Heart right ventricle (tissue), 16 donors: ENCODE measurements at regions not wholly inside any gene's neighbourhood (a gene's known extent, or its start where the extent isn't known, plus 50 kb on each side); places are given as distances from the start of the nearest gene placed in this dataset.
A peak's percentile ranks its signal among the peaks of the same experiment; 100 is the strongest.
"Not testable (repeated sequence)": the region's sequence is repeated elsewhere in the genome, so short reads cannot be mapped to it uniquely, and the experiment has no call there.

Source experiments
- ATAC-seq, 8 donors: fragments of 200-7000 bp; cut with Tn5 transposase; one replicate each; pipeline ENCODE4 v1.9.1; 2020; ENCODE audit warnings: mild to moderate bottlenecking in 8 of 8, moderate library complexity in 8 of 8, moderate number of reproducible peaks in 1 of 8
- DNase-seq, 2 donors: peaks; one replicate each; pipeline ENCODE4 v3.0.0-alpha.2; 2020
- H3K27ac ChIP-seq, 10 donors: fragments of 200-600 bp; sonication (generic) in 2 of 10; one replicate each; pipeline versions ENCODE4 v1.5.0 to v1.8.0; 2020 to 2022; ENCODE audit warnings: mild to moderate bottlenecking in 3 of 10
- H3K27me3 ChIP-seq, 7 donors: fragments of 200-600 bp; one replicate each; pipeline ENCODE4 v1.8.0; 2021 to 2022; ENCODE audit warnings: mild to moderate bottlenecking in 2 of 7
- H3K36me3 ChIP-seq, 9 donors: fragments of 200-600 bp; sonication (generic) in 1 of 9; one replicate each; pipeline versions ENCODE4 v1.5.0 to v1.8.0; 2020 to 2022; ENCODE audit warnings: mild to moderate bottlenecking in 2 of 9
- H3K4me1 ChIP-seq, 9 donors: fragments of 200-600 bp; sonication (generic) in 1 of 9; one replicate each; pipeline versions ENCODE4 v1.5.0 to v1.8.0; 2020 to 2022; ENCODE audit warnings: mild to moderate bottlenecking in 4 of 9
- H3K4me3 ChIP-seq, 10 donors: fragments of 200-600 bp; sonication (generic) in 2 of 10; one replicate each; pipeline versions ENCODE4 v1.5.0 to v1.8.0; 2020 to 2022; ENCODE audit warnings: mild to moderate bottlenecking in 7 of 10, moderate library complexity in 2 of 10
- H3K9me3 ChIP-seq, 11 donors: fragments of 200-600 bp in 10 of 11; sonication (generic) in 2 of 11; one replicate each; pipeline versions ENCODE4 v1.5.0 to v1.8.0; 2013 to 2022; ENCODE audit warnings: mild to moderate bottlenecking in 2 of 11, control low read depth in 1 of 11, moderate library complexity in 1 of 11
- WGBS, 2 donors: extraction: QIAGEN DNeasy Blood & Tissue Kit; methylation state at CpG; one replicate each; pipeline ENCODE4 v1.1.7; 2013; ENCODE audit warnings: inconsistent platforms in 1 of 2; 5-methylcytosine and 5-hydroxymethylcytosine counted together
- intact Hi-C, 10 donors: fragments of 100-400 bp; cut with DNase I; formaldehyde crosslinking; loops; one replicate each; pipeline versions ENCODE4 v1.11.1 to v1.14.2; 2022
- TF ChIP-seq, protein P1 (sequence below), 9 donors: fragments of 200-600 bp; sonication (generic) in 2 of 9; IDR thresholded peaks; one replicate each; pipeline versions ENCODE4 v1.5.0 to v1.8.0; 2021 to 2022; ENCODE audit warnings: antibody characterized with exemption in 9 of 9, mild to moderate bottlenecking in 5 of 9, moderate library complexity in 1 of 9
- donor health status: Arrhythmogenic right ventricular cardiomyopathy.
- donor health status: ischemic (EF 13 %, LVEDD 7.1; RV severe dilation, severe dysfunction).
- donor health status: healthy with polysubstance abuse.
- donor health status: DM: no; HTN: yes; CAD: no.
- donor health status: DM: no; HTN: no; CAD: no.
- donor health status: ischemic (EF 25% LVEDD 6.9; RV normal size, moderate dysfunction).
- donor health status: ischemic (EF 25% LVEDD 5.7; RV mildly dilated, moderate dysfunction).
- donor health status: healthy.
- donor health status: DM: yes; HTN: yes; CAD: no.
- donor health status: Ischemic cardiomyopathy.
- donor health status: ischemic (EF 35%, LVEDD 5.7; RV mildly dilated, moderate dysfunction).
- donor health status: nonischemic (EF 11% LVEDD 7.7; RV severe dilation, severe dysfunction).
- donor health status: DM: yes; HTN: yes; CAD: no.
- donor health status: PGD.
- donor health status: ischemic (EF 29% LVEDD 5.4; RV normal size, mild dysfunction).
- donor health status: nonischemic (EF 23%, LVEDD 6.1; RV moderate dilation, normal function).

- Histone ChIP-seq H3K4me1 (peaks cover 0 to under 1% (median 0%) of the 10 kb centered on the region in 9 donors), H3K9me3 (no peaks in the 10 kb centered on the region), H3K36me3 (no peaks in the 10 kb centered on the region), H3K27me3 (peaks cover 0 to 5% (median 0%) of the 10 kb centered on the region in 7 donors), H3K27ac (no peak overlapping the region), H3K4me3 (no peak overlapping the region)
- no peak for ATAC-seq
- TF ChIP-seq, protein P1, sequence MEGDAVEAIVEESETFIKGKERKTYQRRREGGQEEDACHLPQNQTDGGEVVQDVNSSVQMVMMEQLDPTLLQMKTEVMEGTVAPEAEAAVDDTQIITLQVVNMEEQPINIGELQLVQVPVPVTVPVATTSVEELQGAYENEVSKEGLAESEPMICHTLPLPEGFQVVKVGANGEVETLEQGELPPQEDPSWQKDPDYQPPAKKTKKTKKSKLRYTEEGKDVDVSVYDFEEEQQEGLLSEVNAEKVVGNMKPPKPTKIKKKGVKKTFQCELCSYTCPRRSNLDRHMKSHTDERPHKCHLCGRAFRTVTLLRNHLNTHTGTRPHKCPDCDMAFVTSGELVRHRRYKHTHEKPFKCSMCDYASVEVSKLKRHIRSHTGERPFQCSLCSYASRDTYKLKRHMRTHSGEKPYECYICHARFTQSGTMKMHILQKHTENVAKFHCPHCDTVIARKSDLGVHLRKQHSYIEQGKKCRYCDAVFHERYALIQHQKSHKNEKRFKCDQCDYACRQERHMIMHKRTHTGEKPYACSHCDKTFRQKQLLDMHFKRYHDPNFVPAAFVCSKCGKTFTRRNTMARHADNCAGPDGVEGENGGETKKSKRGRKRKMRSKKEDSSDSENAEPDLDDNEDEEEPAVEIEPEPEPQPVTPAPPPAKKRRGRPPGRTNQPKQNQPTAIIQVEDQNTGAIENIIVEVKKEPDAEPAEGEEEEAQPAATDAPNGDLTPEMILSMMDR (IDR thresholded peaks at IDR 0.05): no peak
- DNase-seq: no peak
- intact Hi-C loops: no loop called here
- WGBS, 2 donors: 78 to 85% methylated on average over 5 of the region's 5 CpGs
Measured at GRCh38 chr20:41701588-41702348, 83.6 kb upstream of the CHD6 start.

DNA sequence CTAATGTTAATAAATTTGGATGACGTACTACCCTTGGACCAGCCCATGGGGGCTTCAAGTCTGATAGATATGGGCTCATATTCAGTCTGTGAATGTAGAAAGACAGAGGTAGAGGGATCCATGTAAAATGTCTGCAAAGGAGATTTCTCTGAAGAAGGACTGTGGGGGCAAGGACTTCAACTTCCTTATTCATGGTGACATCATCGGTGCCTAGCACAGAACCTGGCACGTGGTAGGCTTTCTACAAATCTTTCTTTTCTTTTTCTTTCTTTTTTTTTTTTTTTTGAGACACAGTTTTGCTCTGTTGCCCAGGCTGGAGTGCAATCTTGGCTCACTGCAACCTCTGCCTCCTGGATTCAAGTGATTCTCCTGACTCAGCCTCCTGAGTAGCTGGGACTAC is 81.5 kb upstream of the CHD6 start:
- ATAC-seq, H3K27me3 ChIP-seq, H3K36me3 ChIP-seq, H3K4me3 ChIP-seq, DNase-seq, H3K9me3 ChIP-seq, H3K4me1 ChIP-seq, H3K27ac ChIP-seq: not testable (repeated sequence)
- WGBS, 2 donors: 85 to 94% methylated on average over 3 of the region's 3 CpGs
- intact Hi-C loops: loop anchor here in 3 of 10 donors (10.0 kb wide), 5 partner anchors 175 to 285 kb away; no protein-coding TSS in a partner anchor

- H3K36me3 ChIP-seq: no peaks in the 10 kb centered on the region
- 75 to 78% methylated on average over 6 of the region's 6 CpGs for WGBS, 2 donors
- intact Hi-C loops: loop anchor here in 3 of 10 donors (10.0 kb wide), 5 partner anchors 173 to 283 kb away; no protein-coding TSS in a partner anchor
- H3K4me1 ChIP-seq: peaks cover 0 to 16% (median 6%) of the 10 kb centered on the region in 9 donors
- no peak overlapping the region for H3K27ac ChIP-seq
- no peak overlapping the region for H3K4me3 ChIP-seq
- DNase-seq (no peak), ATAC-seq (no peak)
- peaks cover 0 to 5% (median 0%) of the 10 kb centered on the region in 7 donors for H3K27me3 ChIP-seq
- H3K9me3 ChIP-seq: no peaks in the 10 kb centered on the region
- TF ChIP-seq, protein P1 (IDR thresholded peaks at IDR 0.05): peak; percentile 44 to 81 (median 73)
Measured at GRCh38 chr20:41697861-41698559, 79.8 kb upstream of the CHD6 start.

DNA sequence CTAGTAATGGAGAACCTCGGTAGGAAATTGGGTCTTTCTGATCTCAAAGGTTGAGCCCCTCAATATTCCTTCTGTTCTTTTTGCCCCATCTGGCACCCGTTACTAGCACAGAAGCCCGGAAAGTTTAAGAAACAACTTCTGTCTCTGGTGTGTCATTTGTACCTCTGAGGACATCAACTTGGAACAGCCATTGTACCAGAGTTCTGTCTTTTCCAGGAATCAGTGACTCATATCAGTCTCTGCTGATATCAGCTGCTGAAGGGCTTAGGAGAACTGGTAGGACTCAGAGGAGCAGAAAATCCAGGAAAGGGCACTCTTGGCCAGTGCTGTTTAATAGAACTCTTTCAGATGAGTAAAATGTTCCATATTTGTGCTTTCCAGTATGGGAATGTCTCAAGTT is 78.3 kb upstream of the CHD6 start:
- Histone ChIP-seq H3K9me3 (no peaks in the 10 kb centered on the region), H3K36me3 (no peaks in the 10 kb centered on the region), H3K27ac (no peak overlapping the region), H3K4me1 (peaks cover 0 to 16% (median 6%) of the 10 kb centered on the region in 9 donors), H3K4me3 (no peak overlapping the region), H3K27me3 (peaks cover 0 to 5% (median 0%) of the 10 kb centered on the region in 7 donors)
- DNase-seq (no peak), ATAC-seq (no peak)
- WGBS, 2 donors: 64 to 66% methylated on average over 3 of the region's 3 CpGs
- intact Hi-C loops: loop anchor here in 3 of 10 donors (10.0 kb wide), 5 partner anchors 172 to 282 kb away; no protein-coding TSS in a partner anchor
- TF ChIP-seq, protein P1 (IDR thresholded peaks at IDR 0.05): no peak
